ENCODE measurements at regions not wholly inside any gene's neighbourhood (a gene's known extent, or its start where the extent isn't known, plus 50 kb on each side); places are given as distances from the start of the nearest gene placed in this dataset.
"Not testable (repeated sequence)": the region's sequence is repeated elsewhere in the genome, so short reads cannot be mapped to it uniquely, and the experiment has no call there.

DNA sequence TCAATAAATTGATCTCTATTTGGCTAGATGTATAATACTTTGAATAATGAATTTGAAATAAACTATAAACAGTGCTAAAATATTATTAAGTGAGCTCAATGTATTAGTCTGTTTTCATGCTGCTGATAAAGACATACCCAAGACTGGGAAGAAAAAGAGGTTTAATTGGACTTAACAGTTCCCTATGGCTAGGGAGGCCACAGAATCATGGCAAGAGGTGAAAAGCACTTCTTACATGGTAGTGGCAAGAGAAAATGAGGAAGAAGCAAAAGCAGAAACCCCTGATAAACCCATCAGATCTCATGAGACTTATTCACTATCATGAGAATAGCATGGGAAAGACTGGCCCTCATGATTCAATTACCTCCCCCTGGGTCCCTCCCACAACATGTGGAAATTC lies 2092.4 kb upstream of the ACO1 start:
- DNase-seq = not testable (repeated sequence)

- DNase-seq = no peak
Observed at GRCh38 chr9:30293231-30293630, 2091.2 kb upstream of the ACO1 start.

GRCh38 chr9:30299126-30299780 lies 2085.2 kb upstream of the ACO1 start:
- DNase-seq = no peak

DNA sequence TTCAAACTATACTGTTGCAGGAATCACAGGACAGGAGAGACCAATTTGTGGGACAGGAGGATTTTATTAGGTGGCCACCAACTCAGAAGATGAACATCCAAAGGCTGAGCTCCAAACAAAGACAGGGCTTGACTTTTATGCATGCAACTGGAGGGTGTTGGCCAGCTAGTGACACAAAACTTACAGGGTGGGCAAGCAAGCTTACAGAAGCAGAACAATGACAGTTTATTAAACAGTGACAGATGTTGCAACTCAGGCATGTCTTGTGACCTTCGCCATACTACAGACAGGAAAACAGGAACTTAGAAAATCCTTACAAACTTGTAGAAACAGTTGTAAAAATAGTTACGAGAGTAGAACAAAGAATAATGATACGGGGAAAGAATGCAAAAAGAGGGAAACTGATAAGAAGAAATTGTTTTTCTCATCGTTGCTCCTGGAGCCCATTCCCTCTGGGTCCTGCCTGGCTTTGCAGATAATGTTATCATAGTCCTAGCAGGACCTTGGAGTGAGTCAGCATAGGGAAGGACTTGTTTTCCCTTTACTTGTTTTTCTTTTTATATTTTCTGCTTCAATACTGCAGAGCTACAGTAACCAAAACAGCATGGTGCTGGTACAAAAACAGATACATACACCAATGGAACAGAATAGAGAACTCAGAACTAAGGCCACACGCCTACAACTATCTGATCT lies 2083.0 kb upstream of the ACO1 start:
- no peak for DNase-seq

DNA sequence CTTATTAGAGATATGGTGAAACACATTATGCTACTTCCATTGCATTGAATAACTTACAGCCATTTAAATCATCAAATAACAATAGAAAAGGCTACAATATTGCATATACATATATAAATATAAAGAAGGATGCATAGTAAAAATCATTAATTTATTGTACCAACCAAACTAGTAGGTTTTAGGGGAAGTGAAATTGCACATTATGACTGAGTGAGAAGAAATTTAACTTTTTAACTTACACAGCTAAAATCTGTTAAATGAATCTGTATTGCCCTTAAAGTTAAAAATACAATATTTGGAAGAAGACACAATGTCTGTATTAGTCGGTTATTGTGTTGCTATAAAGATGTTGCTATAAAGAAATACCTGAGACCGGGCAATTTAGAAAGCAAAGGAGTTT lies 2073.7 kb upstream of the ACO1 start:
- DNase-seq = no peak

DNA sequence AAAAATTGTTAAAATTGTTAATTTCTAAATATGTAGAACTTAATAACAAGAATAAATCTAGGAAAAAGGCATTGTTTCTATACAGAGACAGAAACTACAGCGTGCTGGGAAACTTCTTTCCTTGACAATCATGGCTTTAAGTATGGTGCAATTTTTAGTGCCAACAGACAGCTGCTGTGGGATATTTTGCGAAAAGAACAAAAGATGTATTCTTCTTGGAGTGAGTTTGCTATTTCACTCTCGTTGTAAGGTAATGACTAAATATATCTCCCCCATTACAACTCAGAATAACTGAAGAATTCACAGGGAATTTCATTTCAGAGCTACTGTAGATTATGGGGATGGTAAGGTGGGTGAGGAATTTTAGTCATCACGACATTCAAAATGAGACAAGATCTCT lies 2055.0 kb upstream of the ACO1 start:
- DNase-seq = no peak

GRCh38 chr9:30348904-30349303 lies 2035.5 kb upstream of the ACO1 start:
- DNase-seq = no peak

GRCh38 chr9:30349526-30350513 lies 2034.6 kb upstream of the ACO1 start:
- no peak for DNase-seq

DNA sequence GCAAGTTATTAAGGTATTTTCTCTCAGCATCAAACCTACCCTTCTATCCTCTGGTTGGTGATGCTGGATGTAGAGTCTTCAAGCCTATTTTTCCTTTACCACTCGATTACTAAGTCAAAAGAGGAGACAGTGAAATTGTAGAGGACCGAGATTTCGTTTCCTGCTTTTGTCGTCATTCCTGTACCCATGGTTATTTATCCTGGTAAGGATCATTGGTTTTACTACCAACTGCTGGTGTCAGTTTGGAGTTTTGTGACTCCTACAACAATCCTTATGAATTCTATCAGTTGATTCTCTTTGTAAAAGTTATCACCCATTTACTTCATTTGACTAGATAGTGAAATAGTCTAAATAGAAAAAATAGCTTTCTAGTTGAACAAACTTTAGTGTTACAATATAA lies 2028.2 kb upstream of the ACO1 start:
- DNase-seq = no peak

GRCh38 chr9:30362373-30362772 lies 2022.1 kb upstream of the ACO1 start:
- DNase-seq = no peak

DNA sequence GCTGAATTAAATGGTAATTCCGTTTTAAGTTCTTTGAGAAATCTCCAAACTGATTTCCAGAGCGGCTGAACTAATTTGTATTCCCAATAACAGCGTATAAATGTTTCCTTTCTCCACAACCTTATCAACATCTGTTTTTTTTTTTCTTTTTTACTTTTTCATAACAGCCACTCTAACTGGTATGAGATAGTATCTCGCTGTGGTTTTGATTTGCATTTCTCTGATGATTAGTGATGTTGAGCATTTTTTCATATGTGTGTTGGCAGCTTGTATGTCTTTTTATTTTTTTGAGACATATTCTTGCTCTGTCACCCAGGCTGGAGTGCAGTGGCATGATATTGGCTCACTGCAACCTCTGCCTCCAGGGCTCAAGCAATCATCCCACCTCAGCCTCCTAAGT lies 2018.3 kb upstream of the ACO1 start:
- not testable (repeated sequence) for DNase-seq

DNA sequence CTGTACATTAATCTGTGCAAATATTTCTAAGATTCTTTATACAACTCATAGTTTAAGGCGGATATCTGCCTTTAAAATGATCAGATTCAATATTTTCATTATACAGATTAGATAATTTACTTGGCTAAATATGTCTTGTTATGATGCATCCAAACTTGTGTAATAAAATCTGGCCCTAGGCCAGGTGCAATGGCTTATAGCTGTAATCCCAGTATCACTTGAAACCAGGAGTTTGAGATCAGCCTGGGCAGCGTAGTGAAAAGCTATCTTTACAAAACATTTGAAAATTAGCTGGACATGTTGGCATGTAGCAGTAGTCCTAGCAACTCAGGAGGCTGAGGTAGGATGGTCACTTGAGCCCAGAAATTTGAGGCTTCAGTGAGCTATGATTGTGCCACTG lies 2002.2 kb upstream of the ACO1 start:
- DNase-seq = no peak

DNA sequence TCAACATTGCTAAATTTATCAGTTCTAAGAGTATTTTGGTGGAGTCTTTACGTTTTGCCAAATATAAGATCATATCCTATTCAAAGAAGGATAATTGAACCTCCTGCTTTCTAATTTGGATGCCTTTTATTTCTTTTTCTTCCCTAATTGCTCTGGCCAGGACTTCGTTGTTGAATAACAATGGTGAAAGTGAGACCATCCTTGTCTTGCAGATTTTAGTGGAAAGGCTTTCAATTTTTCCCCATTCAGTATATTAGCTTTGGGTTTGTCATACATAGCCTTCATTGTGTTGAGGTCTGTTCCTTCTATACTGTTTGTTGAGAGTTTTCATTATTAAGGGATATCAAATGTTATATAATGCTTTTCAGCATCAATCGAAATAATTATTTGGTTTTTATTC lies 1974.2 kb upstream of the ACO1 start:
- DNase-seq = no peak

GRCh38 chr9:30411571-30411970 lies 1972.9 kb upstream of the ACO1 start:
- DNase-seq = no peak

GRCh38 chr9:30459156-30459555 lies 1925.3 kb upstream of the ACO1 start:
- DNase-seq = no peak

DNA sequence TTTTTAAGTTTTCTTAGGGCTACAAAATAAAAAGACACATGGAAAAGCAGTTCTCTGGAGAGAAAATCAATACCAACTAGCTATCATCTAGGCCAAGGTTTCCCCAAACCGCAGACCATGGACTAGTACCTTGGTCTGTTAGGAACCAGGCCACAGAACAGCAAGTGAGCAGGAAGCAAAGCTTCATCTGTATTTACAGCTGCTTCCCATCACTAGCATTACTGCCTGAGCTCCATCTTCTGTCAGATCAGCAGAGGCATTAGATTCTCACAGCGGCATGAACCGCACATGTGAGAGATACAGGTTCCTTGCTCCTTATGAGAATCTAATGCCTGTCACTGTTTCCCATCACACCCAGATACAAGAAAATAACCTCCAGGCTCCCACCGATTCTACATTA lies 1907.6 kb upstream of the ACO1 start:
- no peak for DNase-seq

DNA sequence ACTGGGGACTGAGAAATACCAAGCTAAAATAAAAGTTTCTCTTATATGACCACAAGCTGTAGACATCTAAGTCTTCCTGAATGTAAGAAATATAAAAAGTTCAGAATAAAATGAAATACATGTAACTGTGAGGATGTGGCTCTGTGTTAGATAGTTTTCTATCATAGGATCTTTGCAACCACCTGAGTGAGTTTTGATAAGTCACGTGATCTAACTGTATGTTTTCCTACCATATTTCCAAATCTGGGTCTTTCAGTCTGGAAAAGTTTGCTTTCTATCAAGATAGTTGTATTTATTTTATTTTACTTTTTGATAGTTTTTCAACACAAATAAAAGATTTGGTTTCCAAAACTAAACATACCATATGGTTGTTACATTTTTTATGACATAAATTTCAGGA lies 1905.8 kb upstream of the ACO1 start:
- no peak for DNase-seq

GRCh38 chr9:30482499-30482898 lies 1901.9 kb upstream of the ACO1 start:
- no peak for DNase-seq

- DNase-seq = no peak
Observed at GRCh38 chr9:30484690-30485089, 1899.8 kb upstream of the ACO1 start.

- no peak for DNase-seq
Observed at GRCh38 chr9:30504502-30504905, 1879.9 kb upstream of the ACO1 start.

- DNase-seq = no peak
Observed at GRCh38 chr9:30505311-30505710, 1879.1 kb upstream of the ACO1 start.

DNA sequence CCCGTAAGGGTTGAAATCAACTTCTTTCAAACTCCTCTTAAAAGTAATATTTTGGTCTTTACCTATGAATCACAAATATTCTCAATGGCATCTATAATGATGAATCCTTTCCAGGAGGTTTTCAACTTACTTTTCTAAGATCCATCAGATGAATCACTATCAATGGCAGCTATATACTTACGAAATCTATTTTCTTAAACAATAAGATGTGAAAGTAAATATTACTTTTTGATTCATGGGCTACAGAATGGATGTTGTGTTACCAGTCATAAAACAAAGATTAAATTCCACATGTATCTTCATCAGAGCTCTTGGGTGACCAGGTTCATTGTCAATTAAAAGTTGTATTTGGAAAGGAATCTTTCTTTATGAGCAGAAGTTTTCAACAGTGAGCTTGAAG lies 1877.7 kb upstream of the ACO1 start:
- DNase-seq = no peak

DNA sequence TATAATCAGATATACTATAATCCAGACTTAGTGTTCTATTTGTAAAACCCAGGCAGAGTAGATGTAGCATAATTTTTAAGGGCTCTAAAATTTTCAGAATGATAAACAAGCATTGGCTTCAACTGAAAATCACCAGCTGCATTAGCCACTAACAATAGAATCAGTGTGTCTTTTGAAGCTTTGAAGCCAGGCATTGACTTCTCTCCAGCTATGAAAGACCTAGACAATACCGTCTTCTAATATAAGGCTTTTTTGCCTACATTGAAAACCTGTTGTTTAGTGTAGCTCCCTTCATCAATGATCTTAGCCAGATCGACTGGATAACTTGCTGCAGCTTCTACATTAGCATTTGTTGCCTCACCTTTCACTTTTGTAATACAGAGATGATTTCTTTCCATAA lies 1877.3 kb upstream of the ACO1 start:
- no peak for DNase-seq

- DNase-seq = no peak
Observed at GRCh38 chr9:30511666-30512065, 1872.8 kb upstream of the ACO1 start.

All from amniotic stem cell (primary cell).